CD1c-positive myeloid dendritic cell (primary cell): ENCODE measurements at regions not wholly inside any gene's neighbourhood (a gene's known extent, or its start where the extent isn't known, plus 50 kb on each side); places are given as distances from the start of the nearest gene placed in this dataset.

Experiments used
- DNase-seq: peaks from one replicate; pipeline ENCODE4 v3.0.0-alpha.2; 2016; ENCODE audit errors: extremely low spot score

DNA sequence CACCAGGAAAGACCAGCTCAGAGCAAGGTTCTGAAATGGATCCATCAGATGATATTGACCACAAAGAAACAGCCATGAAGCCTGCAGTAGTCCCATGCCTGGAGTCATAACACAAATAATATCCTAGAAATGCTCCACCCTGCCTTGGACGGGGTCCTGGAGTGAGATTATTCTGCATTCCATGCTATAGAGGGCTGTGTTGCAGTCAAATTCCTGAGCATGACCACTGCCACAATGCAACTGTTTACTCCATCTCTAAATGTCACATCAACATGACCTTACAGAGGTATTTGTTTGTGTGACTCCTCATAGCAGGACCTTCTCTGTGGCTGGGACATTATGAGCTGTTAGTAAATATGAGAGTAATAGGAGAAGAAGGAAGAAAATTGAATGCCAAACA is 257.5 kb upstream of the TCF21 start:
- no peak for DNase-seq

DNA sequence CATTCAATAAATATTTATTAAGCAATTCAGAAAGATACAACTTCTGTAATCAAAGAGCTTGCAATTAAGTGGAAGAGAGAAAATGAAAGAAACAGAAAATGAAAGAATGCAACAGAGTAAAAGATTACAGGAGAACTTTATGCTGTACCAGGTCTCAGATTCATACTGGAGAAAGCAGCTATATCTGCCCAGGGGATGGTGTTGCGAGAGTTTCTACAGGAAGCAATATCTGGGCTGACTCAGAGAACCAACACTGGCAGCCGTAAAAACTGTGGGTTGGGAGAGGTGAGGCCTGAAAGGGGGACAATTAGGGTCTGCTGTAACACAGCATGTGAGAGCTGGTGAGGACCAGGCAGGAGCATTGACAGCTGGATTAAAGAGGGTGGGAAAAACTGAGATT is 256.7 kb upstream of the TCF21 start:
- no peak for DNase-seq

DNA sequence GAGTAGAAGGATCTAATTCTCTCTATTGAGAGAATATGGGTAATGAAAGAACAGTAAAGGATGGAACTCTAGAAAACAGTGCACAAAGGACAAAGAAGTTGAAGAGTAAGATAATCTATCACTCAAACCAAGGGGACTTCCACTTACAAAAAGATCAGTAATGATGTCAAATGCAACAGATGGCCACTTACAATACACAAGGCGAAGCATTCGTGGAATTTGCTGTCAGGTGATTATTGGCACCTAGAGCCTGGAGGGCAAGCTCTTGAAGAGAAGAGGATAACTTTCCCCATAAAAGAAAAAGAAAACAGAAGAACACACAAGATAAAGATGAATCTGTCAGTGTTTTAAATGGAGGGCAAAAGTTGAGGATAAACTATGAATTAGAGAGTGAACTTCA is 256.0 kb upstream of the TCF21 start:
- no peak for DNase-seq

DNA sequence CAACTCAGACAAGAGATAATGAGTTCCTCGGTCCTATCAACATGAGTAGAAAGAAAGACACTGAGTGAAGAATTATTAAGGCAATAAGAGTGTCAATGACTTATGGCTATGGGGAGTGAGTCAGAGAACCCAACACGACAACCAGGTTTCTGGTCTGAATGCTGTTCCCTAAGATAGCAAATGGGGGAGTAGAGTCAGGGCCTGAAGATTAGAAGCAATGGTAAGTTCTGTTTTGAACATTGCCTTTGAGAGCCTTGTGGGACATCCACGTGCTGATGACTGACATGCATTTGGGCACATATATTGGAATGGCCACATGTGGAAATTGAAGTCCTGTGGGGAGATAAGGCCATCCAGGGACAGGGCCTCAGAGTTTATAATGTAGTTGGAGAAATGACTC is 254.4 kb upstream of the TCF21 start:
- DNase-seq: no peak

DNA sequence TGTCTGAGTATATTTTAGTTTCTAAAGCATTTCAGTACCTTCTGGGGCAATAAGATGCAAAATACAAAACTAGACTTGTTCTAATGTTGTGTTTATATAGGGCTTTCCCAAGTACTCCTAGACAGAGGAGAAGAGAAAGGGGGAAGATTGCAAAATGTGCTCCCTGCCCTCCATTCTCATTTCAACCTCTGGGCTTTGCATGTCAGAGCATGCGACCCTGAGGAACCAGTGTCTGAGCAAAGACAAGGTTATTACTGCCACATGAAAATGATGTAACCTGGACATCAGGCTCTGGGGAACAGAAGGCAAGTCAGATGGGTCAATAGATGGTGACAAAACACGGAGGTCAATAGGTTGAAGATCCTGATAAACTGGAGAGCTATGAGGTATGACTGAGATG is 253.5 kb upstream of the TCF21 start:
- no peak for DNase-seq

DNA sequence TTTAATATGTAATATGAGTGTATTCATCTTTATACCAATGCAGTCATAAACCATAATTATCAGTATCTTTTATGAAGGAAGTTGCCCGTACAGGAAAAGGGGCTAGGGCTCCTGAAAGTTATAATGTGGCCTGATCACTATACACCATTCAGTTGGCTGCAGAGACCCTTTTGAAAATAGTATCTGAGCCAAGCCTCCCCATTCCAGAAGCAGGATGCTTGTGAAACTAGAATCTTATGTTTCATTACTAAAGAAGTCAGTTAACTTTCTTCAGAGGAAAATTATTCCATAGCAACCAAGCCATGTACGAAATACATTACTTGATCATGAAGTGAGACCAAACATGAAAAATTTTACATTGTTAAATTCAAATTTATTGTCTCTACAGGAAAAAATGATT is 251.5 kb upstream of the TCF21 start:
- DNase-seq: no peak

DNA sequence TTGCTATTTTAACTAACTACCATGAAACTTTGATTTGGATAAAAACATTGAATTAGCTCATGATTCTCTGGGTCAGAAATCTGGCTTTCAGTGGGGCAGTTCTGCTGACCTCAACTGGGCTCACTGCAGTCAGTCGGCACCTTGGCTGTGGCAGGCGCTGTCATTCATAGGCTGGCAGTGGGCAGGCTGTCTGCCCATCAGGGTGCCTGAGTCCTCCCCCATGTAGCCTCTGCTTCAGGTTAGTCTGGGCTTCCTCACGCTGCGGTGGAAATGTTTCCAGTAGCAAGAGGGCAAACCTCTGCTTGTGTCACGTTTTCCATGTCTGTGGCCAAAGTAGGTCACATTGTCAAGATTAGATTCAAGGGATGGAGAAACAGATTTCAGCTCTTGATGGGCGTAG is 251.0 kb upstream of the TCF21 start:
- no peak for DNase-seq

DNA sequence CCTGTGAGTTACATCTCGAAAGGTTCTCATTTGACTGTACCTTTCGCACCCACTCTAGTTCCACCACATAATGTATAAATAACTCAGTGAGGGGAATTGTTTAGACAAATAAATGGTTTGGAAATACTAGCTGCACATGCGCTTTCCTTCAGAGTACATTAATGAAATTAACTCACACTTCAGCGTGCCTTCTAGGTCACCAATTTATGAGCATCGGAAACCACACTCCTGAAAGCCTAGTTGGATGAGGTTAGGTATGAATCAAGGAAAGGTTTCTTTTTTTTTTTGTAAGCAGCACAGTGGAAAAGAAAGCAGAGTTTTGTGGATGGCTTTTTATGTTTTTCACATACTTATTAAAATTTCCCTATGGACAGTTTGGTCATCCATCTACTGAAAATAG is 247.8 kb upstream of the TCF21 start:
- DNase-seq: no peak

DNA sequence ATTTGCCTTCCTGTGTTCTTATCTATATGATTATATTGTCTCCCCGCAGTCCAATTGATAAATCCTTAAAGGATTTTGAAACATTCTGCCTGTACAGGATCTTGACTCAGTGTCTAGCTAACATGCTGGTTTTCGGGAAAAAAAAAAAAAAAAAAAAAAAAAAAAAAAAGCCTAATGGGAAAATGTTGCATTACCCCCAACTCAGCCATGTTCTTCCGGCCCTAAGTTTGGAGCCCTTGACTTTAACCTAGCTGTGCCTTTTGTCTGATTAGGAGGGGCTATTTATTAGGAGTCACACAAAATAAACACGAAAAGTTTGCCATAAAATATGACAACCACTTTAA is 244.4 kb upstream of the TCF21 start:
- no peak for DNase-seq

DNA sequence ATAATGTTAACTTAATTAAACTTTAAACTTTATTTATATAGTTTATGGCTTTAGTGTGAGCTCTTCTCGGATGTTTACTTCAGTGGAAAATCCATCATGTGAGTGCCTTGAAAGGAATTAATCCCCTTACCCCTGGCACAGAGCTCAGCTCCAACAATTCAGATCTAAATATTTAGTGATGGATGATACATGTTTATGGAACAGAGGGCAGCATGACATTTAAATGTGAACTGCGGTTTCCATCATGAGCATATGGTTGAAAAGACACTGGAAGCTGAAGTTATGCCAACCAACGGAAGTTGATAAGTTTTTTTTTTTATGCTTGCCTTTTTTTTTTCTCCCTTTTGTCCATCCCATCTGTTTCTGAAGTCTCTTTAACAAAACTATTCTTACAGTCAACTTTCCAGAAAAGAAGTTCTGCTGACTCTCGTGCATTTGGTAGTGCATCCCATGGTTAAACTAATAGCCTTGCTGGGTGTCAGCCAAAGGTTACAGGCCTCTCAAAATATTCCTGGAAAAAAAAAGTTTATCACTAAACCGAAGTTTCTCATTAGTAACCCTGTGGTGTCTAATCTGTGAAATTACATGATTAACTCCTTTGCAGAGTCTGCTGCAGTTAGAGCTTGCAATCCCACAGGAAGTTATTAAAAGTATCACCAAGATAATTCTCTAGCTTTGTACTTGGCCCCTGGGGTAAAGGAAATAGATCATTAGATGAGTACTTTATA is 243.9 kb upstream of the TCF21 start:
- DNase-seq: no peak

DNA sequence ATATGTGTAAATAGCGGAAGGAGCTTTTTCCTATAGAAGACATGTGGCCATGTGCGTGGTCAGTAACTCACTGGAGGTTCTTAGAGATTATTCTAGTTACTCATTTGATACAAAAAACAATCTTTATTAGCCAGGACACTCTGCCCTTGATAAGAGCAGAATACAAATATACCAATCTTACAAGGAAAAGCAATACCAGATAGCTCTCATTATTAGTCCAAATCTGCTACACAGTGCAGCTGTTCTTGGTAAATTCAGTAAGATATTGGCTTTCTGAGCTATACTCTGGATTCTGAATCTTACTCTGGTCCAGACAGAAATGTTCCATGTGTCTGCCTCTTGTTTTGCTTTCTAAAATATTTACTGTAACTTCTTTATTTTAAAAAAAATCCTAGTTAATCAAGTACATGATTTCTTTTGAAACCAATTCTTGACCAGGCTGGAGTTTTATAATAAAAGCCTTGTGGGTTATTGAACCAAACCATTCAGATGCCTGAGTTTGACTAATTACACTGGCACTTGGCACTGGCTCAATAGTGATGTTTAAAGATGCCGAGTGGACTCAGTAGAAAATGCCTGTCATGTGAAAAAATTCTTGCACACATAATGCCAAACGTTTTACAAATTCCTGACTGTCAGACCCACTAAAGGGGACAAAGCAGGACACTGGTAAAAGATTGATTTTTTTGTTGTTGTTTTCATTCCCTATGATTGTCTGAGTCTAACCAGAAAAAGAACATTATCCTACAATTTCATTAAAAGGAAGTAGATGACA is 242.8 kb upstream of the TCF21 start:
- no peak for DNase-seq

DNA sequence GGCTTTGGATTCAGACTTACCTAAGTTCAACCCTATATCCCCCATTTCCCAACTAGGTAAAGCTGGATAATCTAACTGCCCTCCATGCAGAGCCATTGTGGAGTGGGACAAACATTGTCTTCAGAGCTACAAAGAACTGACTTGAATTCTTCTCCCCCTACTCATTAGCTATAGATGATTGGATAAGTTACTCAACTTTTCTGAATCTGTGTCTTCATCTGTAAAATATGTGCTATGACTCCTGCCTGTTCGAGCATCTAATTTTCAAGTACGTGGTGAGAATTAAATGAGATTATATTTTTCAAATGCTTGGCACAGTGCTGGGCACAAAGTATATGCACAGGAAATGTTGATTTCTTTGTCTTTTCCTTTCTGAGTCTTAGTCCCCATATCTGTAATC is 240.3 kb upstream of the TCF21 start:
- DNase-seq: no peak

DNA sequence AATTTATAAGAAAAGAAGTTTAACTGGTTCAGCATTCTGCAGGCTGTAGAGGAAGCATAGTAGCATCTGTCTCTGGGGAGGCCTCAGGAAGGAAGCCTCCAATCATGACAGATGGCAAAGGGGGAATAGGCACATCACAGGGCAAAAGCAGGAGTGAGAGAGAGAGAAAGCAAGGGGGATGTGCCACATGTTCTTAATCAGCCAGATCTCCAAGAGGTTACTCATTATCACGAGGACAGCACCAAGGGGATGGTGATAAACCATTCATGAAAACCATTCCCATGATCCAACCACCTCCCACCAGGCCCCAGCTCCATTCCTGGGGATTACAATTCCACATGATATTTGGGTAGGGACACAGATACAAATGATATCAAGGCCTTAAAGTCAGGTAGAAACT is 217.5 kb upstream of the TCF21 start:
- no peak for DNase-seq

DNA sequence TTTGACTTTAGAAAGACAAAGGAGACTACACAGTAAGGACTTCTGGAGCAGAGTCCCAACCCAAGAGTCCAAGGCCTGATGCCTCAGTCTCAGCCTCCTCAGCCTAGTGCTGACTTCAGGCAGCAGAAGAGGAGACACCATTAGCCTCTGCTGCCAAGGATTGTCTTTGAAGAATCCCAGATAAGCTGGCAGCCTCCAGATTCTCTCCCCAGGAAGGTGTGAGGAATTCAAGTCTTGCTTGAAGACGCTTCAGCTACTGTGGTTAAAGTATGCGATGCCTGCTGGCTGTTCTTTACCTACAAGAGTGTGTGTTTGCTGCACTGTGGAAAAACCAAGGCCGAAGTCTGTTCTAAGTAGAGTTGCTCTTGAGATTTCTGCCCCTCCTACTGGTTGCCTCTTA is 215.9 kb upstream of the TCF21 start:
- no peak for DNase-seq

DNA sequence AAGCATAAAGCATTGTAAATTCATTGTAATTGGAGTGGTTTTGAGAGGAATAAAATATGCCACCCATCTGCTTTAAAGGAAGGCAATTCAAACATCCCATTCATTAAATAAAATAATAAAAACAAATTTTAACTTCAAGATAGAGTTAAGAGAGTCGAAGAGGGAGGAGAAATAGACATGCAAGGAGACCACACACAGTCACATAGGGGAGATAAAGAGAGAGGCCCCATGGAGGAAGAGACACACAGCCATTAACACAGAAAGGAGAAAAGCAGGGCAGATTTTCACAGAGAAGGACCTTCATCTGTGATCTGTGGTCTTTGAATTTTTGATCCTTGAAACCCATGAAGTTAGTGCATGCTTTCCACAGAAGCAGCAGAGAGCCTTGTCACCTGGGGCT is 214.3 kb upstream of the TCF21 start:
- no peak for DNase-seq

DNA sequence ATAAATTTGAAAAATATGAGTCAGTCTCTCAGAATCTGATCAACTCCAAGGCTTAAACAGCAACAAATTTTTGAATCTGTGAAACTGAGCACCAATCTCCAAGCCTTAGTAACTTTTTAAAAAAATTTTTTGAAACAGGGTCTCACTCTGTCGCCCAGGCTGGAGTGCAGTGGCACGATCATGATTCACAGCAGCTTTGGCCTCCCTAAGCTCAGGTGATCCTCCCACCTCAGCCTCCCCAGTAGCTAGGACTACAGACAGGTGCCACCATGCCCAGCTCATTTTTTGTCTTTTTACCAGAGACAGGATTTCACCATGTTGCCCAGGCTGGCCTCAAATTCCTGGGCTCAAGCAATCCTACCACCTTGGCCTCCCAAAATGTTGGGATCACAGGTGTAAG is 207.9 kb upstream of the TCF21 start:
- DNase-seq: no peak

DNA sequence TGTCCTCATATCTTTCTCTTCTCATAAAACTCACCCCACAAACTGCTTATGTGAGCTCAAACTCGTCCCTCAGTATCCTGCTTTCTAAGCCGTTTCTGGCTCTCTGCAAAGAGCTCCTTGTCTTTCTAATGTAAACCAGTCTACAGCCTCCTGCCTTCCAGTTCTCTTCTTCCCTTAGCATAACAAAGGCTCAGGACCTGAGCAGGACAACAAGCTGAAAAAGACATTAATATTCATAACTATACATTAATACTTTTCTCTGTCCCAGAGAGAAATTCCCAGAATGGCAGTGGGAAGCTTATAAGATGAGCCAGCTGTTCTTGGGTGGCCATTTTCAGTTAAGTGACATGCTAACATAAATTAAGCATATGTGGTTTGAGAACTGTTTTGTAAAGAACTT is 207.0 kb upstream of the TCF21 start:
- no peak for DNase-seq

DNA sequence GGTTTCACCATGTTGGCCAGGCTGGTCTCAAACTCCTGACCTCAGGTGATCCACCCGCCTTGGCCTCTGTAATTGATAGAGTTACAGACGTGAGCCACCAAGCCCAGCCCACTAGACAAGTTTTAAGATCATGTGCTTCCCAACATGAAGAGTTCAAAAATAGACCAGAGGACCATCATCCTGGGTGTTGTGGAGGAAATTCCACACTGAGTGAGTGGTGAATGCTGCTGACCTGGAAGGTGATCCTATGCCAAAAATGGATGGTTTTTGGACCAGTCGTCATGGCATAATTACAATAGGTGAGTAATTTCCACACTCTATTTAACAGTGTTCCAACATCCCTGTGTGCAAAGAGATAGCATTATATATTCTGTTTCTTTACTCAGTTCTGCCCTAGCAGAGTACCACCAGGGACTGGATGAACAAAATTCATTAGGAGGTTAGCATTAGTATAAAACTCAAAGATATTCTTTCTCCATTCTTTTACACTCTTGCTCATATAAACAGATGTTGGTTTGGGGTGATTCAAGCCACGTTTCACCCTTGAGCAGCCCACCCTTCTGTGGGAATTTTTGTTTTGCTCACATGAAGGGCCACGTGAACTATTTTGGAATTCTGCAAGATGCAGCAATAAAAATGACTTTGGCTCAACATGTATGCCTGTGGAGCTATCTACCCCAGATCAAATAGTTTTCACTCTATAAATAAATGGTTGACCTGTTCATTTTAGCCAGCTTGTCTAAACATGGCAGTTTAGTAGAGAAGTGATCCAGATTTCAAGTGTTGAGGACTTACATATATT is 206.2 kb upstream of the TCF21 start:
- no peak for DNase-seq

DNA sequence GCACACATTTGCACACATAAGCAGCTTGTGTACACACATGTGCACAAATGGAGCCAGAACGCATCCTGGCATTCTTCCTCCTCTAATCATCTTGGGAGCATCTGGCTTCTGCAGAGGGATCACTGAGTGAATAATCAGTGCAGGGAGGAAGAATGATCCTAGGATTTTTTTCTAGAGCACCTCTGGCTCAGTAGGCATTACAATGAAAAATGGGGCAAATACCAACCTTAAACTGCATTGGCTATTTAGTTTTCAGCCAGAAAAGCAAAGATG is 205.7 kb upstream of the TCF21 start:
- no peak for DNase-seq

DNA sequence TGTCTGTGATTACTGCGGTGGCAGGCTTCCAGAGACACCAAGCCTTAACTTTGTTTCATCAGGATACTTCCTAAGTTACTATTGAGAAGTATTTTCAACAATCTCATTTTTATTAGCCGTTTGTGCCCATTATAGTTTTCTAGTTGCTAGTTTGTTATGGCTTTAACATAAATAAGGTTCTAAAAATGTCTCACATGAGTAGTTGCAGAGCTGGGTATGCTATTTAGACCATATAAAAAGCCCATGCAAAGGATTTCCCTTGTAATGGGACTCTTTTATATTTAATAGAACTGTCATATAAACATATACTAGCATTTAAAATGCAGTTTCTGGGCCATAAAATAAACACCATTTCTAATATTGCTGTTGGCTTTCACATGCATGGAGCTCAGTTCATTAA is 205.3 kb upstream of the TCF21 start:
- DNase-seq: no peak

DNA sequence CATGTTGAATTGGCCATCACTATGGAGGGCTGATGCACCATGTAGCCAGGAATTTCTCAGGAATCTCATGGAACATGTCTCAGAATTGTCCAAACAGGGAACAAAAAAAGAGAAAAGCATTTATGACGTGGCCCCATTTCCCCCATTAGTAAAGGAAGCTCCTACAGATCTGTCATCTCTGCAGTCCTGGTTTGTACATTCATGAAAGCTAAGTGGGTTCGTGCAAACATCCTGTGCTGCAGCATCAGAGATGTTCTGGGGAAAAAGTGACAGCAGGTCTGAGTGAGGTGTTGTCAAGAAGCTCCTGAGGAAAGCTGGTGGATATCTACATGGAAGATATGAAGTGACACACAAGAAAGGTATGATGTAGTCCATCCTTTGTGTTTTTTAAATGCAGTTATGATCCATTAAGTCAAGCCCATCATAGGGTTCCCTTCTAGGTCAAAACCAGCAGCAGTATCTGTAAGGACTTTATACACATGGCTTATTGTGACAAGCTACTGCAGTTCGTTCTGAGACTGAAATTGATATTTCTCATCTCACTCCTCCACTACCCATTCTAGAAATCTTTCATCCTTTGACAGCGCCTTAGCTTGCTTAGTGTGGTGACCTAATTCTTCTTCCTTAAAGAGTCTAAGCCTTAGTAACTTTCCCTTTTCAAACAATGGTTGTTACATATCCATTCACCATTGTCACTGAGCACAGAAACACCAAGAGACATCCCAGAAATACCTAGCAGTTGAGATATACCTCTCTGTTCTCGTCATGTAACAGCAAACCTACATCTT is 200.0 kb upstream of the TCF21 start:
- no peak for DNase-seq

DNA sequence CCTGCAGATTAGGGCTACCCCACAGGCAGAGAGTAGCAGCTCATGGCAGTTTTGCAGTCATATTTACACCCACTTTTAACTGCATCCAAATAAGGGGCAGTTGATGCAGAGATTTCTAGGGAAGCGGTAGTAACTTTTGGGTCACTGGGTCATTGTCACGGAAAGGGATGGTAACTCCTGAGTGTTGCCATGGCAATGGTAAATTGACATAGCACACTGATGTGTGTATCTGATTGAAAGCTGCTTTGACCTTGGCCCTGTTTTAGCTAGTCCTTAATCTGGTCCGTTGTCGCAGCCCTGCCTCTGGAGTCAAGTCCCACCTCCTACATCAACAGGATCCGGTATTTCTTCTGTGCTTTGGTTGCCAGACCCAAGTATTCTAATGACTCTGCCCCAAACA is 199.1 kb upstream of the TCF21 start:
- DNase-seq: no peak

DNA sequence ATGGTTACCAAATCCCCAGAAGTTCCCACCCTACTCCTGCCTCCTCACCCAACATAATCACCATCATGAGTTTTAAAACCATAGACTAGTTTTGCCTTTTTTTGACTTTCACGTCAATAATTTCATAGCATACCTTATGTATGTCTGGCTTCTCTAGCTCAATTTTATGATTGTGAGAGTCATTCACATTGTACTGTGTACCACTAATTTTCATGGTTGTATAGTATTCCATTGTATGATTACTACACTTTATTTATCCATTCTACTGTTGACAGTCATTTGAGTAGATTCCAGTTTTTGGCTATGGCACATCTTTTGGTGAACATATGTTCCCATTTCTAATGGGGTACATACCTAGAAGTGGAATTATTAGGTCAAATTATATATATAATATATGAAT is 195.3 kb upstream of the TCF21 start:
- no peak for DNase-seq
